Transverse colon (tissue), 4 donors: ENCODE measurements at regions not wholly inside any gene's neighbourhood (a gene's known extent, or its start where the extent isn't known, plus 50 kb on each side); places are given as distances from the start of the nearest gene placed in this dataset.

ENCODE experiments used
- DNase-seq: peaks from one replicate; pipeline ENCODE4 v3.0.0-alpha.2; 2019
- H3K27ac ChIP-seq, 4 donors: fragments of 200-600 bp; sonication (generic); 2 replicates each; pipeline ENCODE4 v1.5.1; 2016 to 2018; ENCODE audit warnings: inconsistent platforms in 4 of 4
- H3K27me3 ChIP-seq: fragments of 200-600 bp; sonication (generic); 2 replicates; pipeline ENCODE4 v1.5.1; 2017; ENCODE audit warnings: inconsistent platforms
- H3K36me3 ChIP-seq, 4 donors: fragments of 200-600 bp; sonication (generic); 2 replicates each; pipeline ENCODE4 v1.5.1; 2017 to 2019; ENCODE audit warnings: inconsistent platforms in 4 of 4
- H3K4me1 ChIP-seq, 4 donors: fragments of 200-600 bp; sonication (generic); 2 replicates each; pipeline ENCODE4 v1.5.1; 2017 to 2020; ENCODE audit warnings: inconsistent platforms in 4 of 4
- H3K4me3 ChIP-seq, 4 donors: fragments of 200-600 bp; sonication (generic); 1 replicate in 1 of 4; 2 replicates in 3 of 4; pipeline versions ENCODE4 v1.5.1 to v1.6.1; 2017 to 2019; ENCODE audit warnings: inconsistent platforms in 4 of 4
- H3K9me3 ChIP-seq, 2 donors: fragments of 200-600 bp; sonication (generic); 2 replicates each; pipeline ENCODE4 v1.5.1; 2017 to 2019; ENCODE audit warnings: inconsistent platforms in 2 of 2
- EP300 ChIP-seq: sonication (generic); formaldehyde crosslinking; IDR thresholded peaks from one replicate; pipeline ENCODE4 v1.6.1; 2017; ENCODE audit warnings: antibody characterized with exemption, low read depth
- POLR2A ChIP-seq: fragments of 450-650 bp; IDR thresholded peaks from one replicate; pipeline ENCODE4 v1.6.1; 2016; ENCODE audit warnings: antibody characterized with exemption, mild to moderate bottlenecking, moderate library complexity
- POLR2AphosphoS5 ChIP-seq, 3 donors: sonication (generic); formaldehyde crosslinking; IDR thresholded peaks; one replicate each; pipeline ENCODE4 v1.6.1; 2016; ENCODE audit warnings: antibody characterized with exemption in 3 of 3
- WGBS, 2 donors: methylation state at CpG; one replicate each; pipeline ENCODE4 v1.1.5; 2018; ENCODE audit warnings: low coverage in 1 of 2; 5-methylcytosine and 5-hydroxymethylcytosine counted together
- in situ Hi-C, 4 donors: fragments of 200-750 bp; cut with MboI; loops; one replicate each; pipeline versions ENCODE4 v1.15.0 to v1.15.1; 2017; ENCODE audit warnings: low sequenced_read_pairs in 3 of 4, low pct_ligation_motif_present in 1 of 4, low pct_unique_long_range_greater_than_20kb in 1 of 4
- intact Hi-C: fragments of 100-400 bp; cut with DNase I; formaldehyde crosslinking; loops from one replicate; pipeline ENCODE4 v1.15.1; 2023; ENCODE audit warnings: low total_unique reads
- TF ChIP-seq, protein P1 (sequence below), 5 experiments: fragments of 200-600 bp in 3 of 5; fragments of 450-650 bp in 2 of 5; sonication (generic) in 3 of 5; IDR thresholded peaks; 1 replicate in 2 of 5; 2 replicates in 3 of 5; pipeline ENCODE4 v1.5.1; 2016 to 2017; ENCODE audit warnings: antibody characterized with exemption in 5 of 5, inconsistent platforms in 3 of 5, mild to moderate bottlenecking in 2 of 5, moderate library complexity in 1 of 5

DNA sequence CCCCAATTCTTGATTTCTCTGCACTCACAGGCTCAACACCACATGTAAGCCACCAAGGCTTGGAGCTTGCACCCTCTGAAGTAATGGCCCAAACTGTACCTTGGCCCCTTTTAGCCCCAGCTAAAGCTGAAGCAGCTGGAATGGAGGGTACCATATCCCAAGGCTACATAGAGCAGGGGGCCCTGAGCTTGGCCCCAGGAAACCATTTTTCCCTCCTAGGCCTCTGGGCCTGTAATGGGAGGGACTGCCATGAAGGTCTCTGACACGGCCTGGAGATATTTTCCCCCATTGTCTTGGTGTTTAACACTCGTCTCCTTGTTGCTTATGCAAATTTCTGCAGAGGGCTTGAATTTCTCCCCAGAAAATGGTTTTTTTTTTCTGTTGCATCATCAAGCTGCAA lies 69.7 kb downstream of the SKA1 start:
- WGBS, 2 donors, result 71 to 76% methylated on average over 2 of the region's 2 CpGs
- Histone ChIP-seq H3K27me3 (no peaks in the 10 kb centered on the region), H3K9me3 (peaks cover 0 to 6% of the 10 kb centered on the region in 2 donors), H3K4me3 (no peak overlapping the region), H3K27ac (no peak overlapping the region), H3K4me1 (no peaks in the 10 kb centered on the region), H3K36me3 (no peaks in the 10 kb centered on the region)
- no peak for DNase-seq
- in situ Hi-C loops (no loop called here), intact Hi-C loops (no loop called here)
- no peak for TF ChIP-seq POLR2AphosphoS5 (IDR thresholded peaks at IDR 0.05)
- no peak for TF ChIP-seq POLR2A
- TF ChIP-seq EP300, result no peak

DNA sequence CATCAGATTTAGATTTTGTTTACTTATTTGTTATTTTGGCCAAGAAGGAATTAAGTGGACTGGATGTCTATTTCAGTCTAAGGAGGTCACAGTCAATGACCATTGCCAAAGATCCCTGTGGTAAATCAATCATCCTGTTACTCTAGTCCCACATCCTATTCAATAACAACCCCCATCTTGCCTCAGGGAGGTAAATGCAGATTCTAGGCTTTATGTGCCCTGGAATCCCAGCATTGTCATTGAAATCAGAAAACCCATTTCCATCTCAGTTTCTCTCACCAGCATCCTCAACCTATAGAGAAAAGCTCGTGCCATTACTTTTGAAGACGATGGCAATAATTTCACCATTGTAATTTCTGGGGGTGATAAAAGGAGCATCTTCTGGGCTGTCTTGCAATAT lies 71.8 kb downstream of the SKA1 start:
- intact Hi-C loops (no loop called here), in situ Hi-C loops (no loop called here)
- Histone ChIP-seq H3K4me3 (no peak overlapping the region), H3K4me1 (no peaks in the 10 kb centered on the region), H3K36me3 (no peaks in the 10 kb centered on the region), H3K27ac (no peak overlapping the region), H3K27me3 (no peaks in the 10 kb centered on the region), H3K9me3 (peaks cover 0 to 6% of the 10 kb centered on the region in 2 donors)
- TF ChIP-seq EP300 (no peak), POLR2AphosphoS5 (IDR thresholded peaks at IDR 0.05) (no peak), POLR2A (no peak)
- TF ChIP-seq, protein P1, sequence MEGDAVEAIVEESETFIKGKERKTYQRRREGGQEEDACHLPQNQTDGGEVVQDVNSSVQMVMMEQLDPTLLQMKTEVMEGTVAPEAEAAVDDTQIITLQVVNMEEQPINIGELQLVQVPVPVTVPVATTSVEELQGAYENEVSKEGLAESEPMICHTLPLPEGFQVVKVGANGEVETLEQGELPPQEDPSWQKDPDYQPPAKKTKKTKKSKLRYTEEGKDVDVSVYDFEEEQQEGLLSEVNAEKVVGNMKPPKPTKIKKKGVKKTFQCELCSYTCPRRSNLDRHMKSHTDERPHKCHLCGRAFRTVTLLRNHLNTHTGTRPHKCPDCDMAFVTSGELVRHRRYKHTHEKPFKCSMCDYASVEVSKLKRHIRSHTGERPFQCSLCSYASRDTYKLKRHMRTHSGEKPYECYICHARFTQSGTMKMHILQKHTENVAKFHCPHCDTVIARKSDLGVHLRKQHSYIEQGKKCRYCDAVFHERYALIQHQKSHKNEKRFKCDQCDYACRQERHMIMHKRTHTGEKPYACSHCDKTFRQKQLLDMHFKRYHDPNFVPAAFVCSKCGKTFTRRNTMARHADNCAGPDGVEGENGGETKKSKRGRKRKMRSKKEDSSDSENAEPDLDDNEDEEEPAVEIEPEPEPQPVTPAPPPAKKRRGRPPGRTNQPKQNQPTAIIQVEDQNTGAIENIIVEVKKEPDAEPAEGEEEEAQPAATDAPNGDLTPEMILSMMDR (IDR thresholded peaks at IDR 0.05), result no peak
- 75 to 86% methylated on average over 2 of the region's 2 CpGs for WGBS, 2 donors
- no peak for DNase-seq

DNA sequence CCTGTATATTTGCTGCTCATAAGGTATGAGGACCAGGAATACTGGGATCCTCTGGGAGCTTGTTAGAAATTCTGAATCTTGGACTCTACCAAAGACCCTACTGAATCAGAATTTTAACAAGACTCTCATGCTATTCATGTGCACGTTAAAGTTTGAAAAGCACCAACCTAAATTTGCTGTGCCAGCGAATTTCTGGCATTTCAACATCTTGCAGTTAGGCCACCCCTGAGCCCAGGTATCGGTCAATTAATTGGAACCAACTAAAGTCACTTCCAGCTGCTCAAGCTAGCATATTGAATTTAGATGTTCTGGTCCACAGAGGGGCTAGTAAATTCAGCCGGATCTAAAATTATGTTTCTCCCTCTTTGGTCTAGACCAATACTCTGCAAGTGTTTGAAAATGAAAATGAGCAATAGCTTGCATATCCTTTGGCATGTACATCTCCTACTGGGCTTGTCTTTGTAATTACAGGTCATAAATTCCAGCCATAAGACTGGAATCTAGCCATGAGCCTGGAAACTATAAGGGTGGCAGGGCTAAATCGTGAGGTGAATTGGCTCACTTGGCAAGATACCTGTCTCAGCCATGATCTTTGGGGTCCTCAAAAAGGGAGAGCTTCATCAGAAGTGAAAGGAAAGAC lies 72.4 kb downstream of the SKA1 start:
- 52 to 66% methylated on average over 5 of the region's 5 CpGs for WGBS, 2 donors
- in situ Hi-C loops, result no loop called here

DNA sequence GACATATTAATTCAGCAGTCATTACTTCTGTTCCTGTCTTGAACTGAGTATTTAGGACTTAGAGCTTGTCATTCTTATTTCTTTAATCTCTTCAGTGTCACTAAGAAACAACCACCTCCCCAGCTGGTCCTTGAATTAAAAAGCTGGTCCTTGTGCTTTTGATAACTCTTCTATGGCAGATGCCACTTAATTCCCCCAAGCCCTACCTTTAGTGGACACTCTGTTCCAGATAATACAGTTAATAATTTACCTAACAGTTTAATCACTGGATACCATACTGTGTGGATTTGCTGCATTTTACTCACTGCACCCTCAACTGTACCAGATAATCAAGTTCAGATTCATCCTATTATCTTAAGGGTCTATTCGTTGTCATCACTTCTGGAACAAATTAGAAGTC lies 73.1 kb downstream of the SKA1 start:
- no peaks in the 10 kb centered on the region for H3K27me3 ChIP-seq
- no peaks in the 10 kb centered on the region for H3K4me1 ChIP-seq
- in situ Hi-C loops, result no loop called here
- DNase-seq, result no peak
- H3K4me3 ChIP-seq, result no peak overlapping the region
- H3K36me3 ChIP-seq, result no peaks in the 10 kb centered on the region
- no peak for TF ChIP-seq POLR2AphosphoS5 (IDR thresholded peaks at IDR 0.05)
- no peak for TF ChIP-seq POLR2A
- TF ChIP-seq EP300, result no peak
- TF ChIP-seq, protein P1 (IDR thresholded peaks at IDR 0.05), result no peak
- H3K9me3 ChIP-seq, result peaks cover 0 to 6% of the 10 kb centered on the region in 2 donors
- H3K27ac ChIP-seq, result no peak overlapping the region
- intact Hi-C loops, result no loop called here
- WGBS, 2 donors, result 57 to 75% methylated on average over 1 of the region's 1 CpG

More for the DNA sequence above, 72.4 kb downstream of the SKA1 start:
- TF ChIP-seq EP300 (no peak), POLR2AphosphoS5 (IDR thresholded peaks at IDR 0.05) (no peak), POLR2A (no peak)
- TF ChIP-seq, protein P1 (IDR thresholded peaks at IDR 0.05), result no peak
- no peaks in the 10 kb centered on the region for H3K27me3 ChIP-seq
- no peak for DNase-seq
- H3K27ac ChIP-seq, result no peak overlapping the region
- H3K4me1 ChIP-seq, result no peaks in the 10 kb centered on the region
- H3K36me3 ChIP-seq, result no peaks in the 10 kb centered on the region
- H3K9me3 ChIP-seq, result peaks cover 0 to 6% of the 10 kb centered on the region in 2 donors
- H3K4me3 ChIP-seq, result no peak overlapping the region
- intact Hi-C loops, result no loop called here
